NT2/D1 (cell line): ENCODE measurements at regions not wholly inside any gene's neighbourhood (a gene's known extent, or its start where the extent isn't known, plus 50 kb on each side); places are given as distances from the start of the nearest gene placed in this dataset.

Experiments
- SUZ12 ChIP-seq: IDR thresholded peaks from 2 replicates; pipeline ENCODE4 v1.6.1; 2011; ENCODE audit not compliant: insufficient read length, insufficient read depth; ENCODE audit errors: extremely low read depth
- YY1 ChIP-seq: IDR thresholded peaks from 2 replicates; pipeline ENCODE4 v1.6.1; 2011; ENCODE audit not compliant: insufficient read length, insufficient read depth
- ZNF274 ChIP-seq: IDR thresholded peaks from 2 replicates; pipeline ENCODE4 v1.6.1; 2011; ENCODE audit warnings: mild to moderate bottlenecking, low read depth, low read length

GRCh38 chr1:218693599-218693998, 348.5 kb downstream of the TGFB2 start:
- TF ChIP-seq YY1 = no peak
- no peak for TF ChIP-seq ZNF274
- no peak for TF ChIP-seq SUZ12
